HepG2 (cell line): ENCODE measurements at regions not wholly inside any gene's neighbourhood (a gene's known extent, or its start where the extent isn't known, plus 50 kb on each side); places are given as distances from the start of the nearest gene placed in this dataset.

Source experiments
- ATAC-seq: fragments of 200-7000 bp; cut with Tn5 transposase; 3 replicates; pipeline ENCODE4 v1.9.1; 2020; ENCODE audit warnings: mild to moderate bottlenecking, moderate library complexity
- BruUV-seq: library from RNA; stranded (reverse); fragments of 400-500 nt; replicated peaks from 2 replicates; lab custom pipeline; 2021; lab: Mats Ljungman, UMichigan
- CTCF ChIA-PET: fragments of 300-600 bp; formaldehyde crosslinking; extraction: SDS; loops from one replicate; lab custom pipeline; 2021; ENCODE audit warnings: low total read pairs, inconsistent platforms, low intra/inter-chr PET ratio; lab: Yijun Ruan, JAX
- POLR2A ChIA-PET: fragments of 350-600 bp; sonication (Branson Sonifier 250); formaldehyde crosslinking; loops from one replicate; lab custom pipeline; 2020; ENCODE audit warnings: antibody characterized with exemption, inconsistent platforms; lab: Yijun Ruan, JAX
- DNase-seq: peaks from one replicate; pipeline ENCODE4 v3.0.0-alpha.2; 2015; ENCODE audit warnings: low spot score
- FAIRE-seq: peaks from 3 replicates; lab custom pipeline; 2011; peaks lifted over from hg19 to GRCh38; lab: Jason Lieb, UNC
- H2AFZ ChIP-seq: one replicate; pipeline ENCODE4 v1.6.1; 2011; ENCODE audit warnings: low read length, inconsistent platforms
- H3K27ac ChIP-seq: fragments of 300-600 bp; 3 replicates; pipeline ENCODE4 v1.8.0; 2011; ENCODE audit warnings: mixed run types, mild to moderate bottlenecking, mixed read lengths, low read length, inconsistent platforms; ENCODE audit not compliant: insufficient read depth; ENCODE audit errors: extremely low read length
- H3K27me3 ChIP-seq, 2 experiments: fragments of 200-600 bp in 1 of 2; 2 replicates in 1 of 2; 3 replicates in 1 of 2; pipeline versions ENCODE4 v1.6.0 to v1.8.0; 2011; ENCODE audit warnings: low read length in 2 of 2, mild to moderate bottlenecking in 2 of 2, moderate library complexity in 2 of 2, inconsistent platforms in 1 of 2; ENCODE audit not compliant: insufficient read depth in 2 of 2, control insufficient read depth in 1 of 2
- H3K36me3 ChIP-seq, 2 experiments: fragments of 200-600 bp in 1 of 2; replicated peaks in 1 of 2; 2 replicates in 1 of 2; 3 replicates in 1 of 2; pipeline versions ENCODE4 v1.5.1 to v1.8.0; 2011; ENCODE audit warnings: low read length in 2 of 2, inconsistent platforms in 1 of 2; ENCODE audit not compliant: insufficient read depth in 2 of 2, control insufficient read depth in 1 of 2
- H3K4me1 ChIP-seq: 2 replicates; pipeline ENCODE4 v1.5.1; 2012; ENCODE audit warnings: low read length, inconsistent platforms; ENCODE audit not compliant: insufficient read depth
- H3K4me2 ChIP-seq: 2 replicates; pipeline ENCODE4 v1.6.0; 2011; ENCODE audit warnings: low read depth, low read length, inconsistent platforms
- H3K4me3 ChIP-seq, 3 experiments: fragments of 200-600 bp in 1 of 3; sonication (generic), shearing (Covaris generic) in 1 of 3; replicated peaks in 1 of 3; 2 replicates each; pipeline ENCODE4 v1.5.1; 2011 to 2016; ENCODE audit warnings: low read length in 3 of 3, inconsistent platforms in 2 of 3, low read depth in 2 of 3, mild to moderate bottlenecking in 2 of 3, control low read depth in 1 of 3, mixed read lengths in 1 of 3; ENCODE audit not compliant: insufficient read depth in 1 of 3
- H3K79me2 ChIP-seq: one replicate; pipeline ENCODE4 v1.6.1; 2011; ENCODE audit warnings: low read length, inconsistent platforms; ENCODE audit not compliant: insufficient read depth
- H3K9ac ChIP-seq: 2 replicates; pipeline ENCODE4 v1.6.0; 2011; ENCODE audit warnings: mild to moderate bottlenecking, low read depth, low read length, inconsistent platforms; ENCODE audit not compliant: insufficient read depth
- H3K9me3 ChIP-seq: 2 replicates; pipeline ENCODE4 v1.5.1; 2012; ENCODE audit warnings: mild to moderate bottlenecking, low read length
- H4K20me1 ChIP-seq: 2 replicates; pipeline ENCODE4 v1.6.0; 2011; ENCODE audit warnings: inconsistent platforms, mild to moderate bottlenecking, low read length, moderate library complexity; ENCODE audit not compliant: insufficient read depth
- ATF7 ChIP-seq, 2 experiments: fragments of 450-650 bp in 1 of 2; sonication (generic) in 1 of 2; formaldehyde crosslinking in 1 of 2; IDR thresholded peaks; 2 replicates each; pipeline versions ENCODE4 v1.4.0 to v1.6.1; 2016 to 2020; ENCODE audit warnings: antibody characterized with exemption in 1 of 2, mild to moderate bottlenecking in 1 of 2, missing genetic modification reagents in 1 of 2
- CEBPB ChIP-seq: IDR thresholded peaks from 2 replicates; pipeline ENCODE4 v1.6.1; 2011; ENCODE audit warnings: low read depth, low read length, improper control_type of control experiment, borderline replicate concordance
- CTCF ChIP-seq: sonication (generic); formaldehyde crosslinking; IDR thresholded peaks from 2 replicates; pipeline ENCODE4 v1.5.0; 2020; ENCODE audit warnings: mild to moderate bottlenecking, missing genetic modification reagents, moderate library complexity
- HDAC1 ChIP-seq: sonication (generic); formaldehyde crosslinking; IDR thresholded peaks from 2 replicates; pipeline ENCODE4 v1.5.1; 2020; ENCODE audit warnings: mild to moderate bottlenecking, missing genetic modification reagents
- REST ChIP-seq, 2 experiments: IDR thresholded peaks; 2 replicates each; pipeline ENCODE4 v1.6.1; 2011 to 2012; ENCODE audit warnings: low read length in 2 of 2, borderline replicate concordance in 1 of 2, low read depth in 1 of 2, mild to moderate bottlenecking in 1 of 2, moderate library complexity in 1 of 2
- SMARCE1 ChIP-seq: fragments of 450-650 bp; IDR thresholded peaks from 2 replicates; pipeline ENCODE4 v1.6.1; 2017; ENCODE audit warnings: borderline replicate concordance
- ZNF326 ChIP-seq: sonication (generic); formaldehyde crosslinking; IDR thresholded peaks from 2 replicates; pipeline ENCODE4 v1.4.0; 2020; ENCODE audit warnings: missing genetic modification reagents, borderline replicate concordance
- ZNF337 ChIP-seq: sonication (generic); formaldehyde crosslinking; IDR thresholded peaks from 2 replicates; pipeline ENCODE4 v1.5.1; 2020; ENCODE audit warnings: missing genetic modification reagents, low read depth, mild to moderate bottlenecking, borderline replicate concordance
- ZNF343 ChIP-seq: sonication (generic); formaldehyde crosslinking; IDR thresholded peaks from 2 replicates; pipeline ENCODE4 v1.4.0; 2020; ENCODE audit warnings: mild to moderate bottlenecking, missing genetic modification reagents
- ZNF775 ChIP-seq: sonication (generic); formaldehyde crosslinking; IDR thresholded peaks from 2 replicates; pipeline ENCODE4 v1.4.0; 2020; ENCODE audit warnings: missing genetic modification reagents, mild to moderate bottlenecking, moderate library complexity, borderline replicate concordance
- ZUFSP ChIP-seq: sonication (generic); formaldehyde crosslinking; IDR thresholded peaks from 2 replicates; pipeline ENCODE4 v1.9.0; 2021; ENCODE audit warnings: missing genetic modification reagents, mild to moderate bottlenecking, borderline replicate concordance
- WGBS: methylation state at CpG from one replicate; pipeline ENCODE4 v1.1.6; 2017; ENCODE audit warnings: low lambda C conversion rate; 5-methylcytosine and 5-hydroxymethylcytosine counted together
- in situ Hi-C: cut with HindIII; loops from 2 replicates; pipeline ENCODE4 v1.10.0; 2017; ENCODE audit warnings: low pct_unique_long_range_greater_than_20kb; ENCODE audit not compliant: extremely low pct_ligation_motif_present
- intact Hi-C: fragments of 100-400 bp; cut with micrococcal nuclease; formaldehyde crosslinking; loops from one replicate; pipeline ENCODE4 v1.10.0; 2022; ENCODE audit not compliant: unreplicated experiment

GRCh38 chr3:182696916-182697315 is 96.4 kb upstream of the ATP11B start (continued):
- no peak for TF ChIP-seq ZNF326 (CRISPR knock-in tag)

GRCh38 chr3:182697345-182697919 is 95.9 kb upstream of the ATP11B start:
- Histone ChIP-seq H3K4me3 (no peak overlapping the region), H3K9me3 (no peaks in the 10 kb centered on the region), H4K20me1 (no peaks in the 10 kb centered on the region), H2AFZ (no peak overlapping the region), H3K36me3 (no peaks in the 10 kb centered on the region), H3K27ac (no peak overlapping the region), H3K9ac (no peak overlapping the region), H3K79me2 (no peaks in the 10 kb centered on the region), H3K4me1 (0 out of 2 replicates have a peak, but pooled peaks cover 5% of the 10 kb centered on the region), H3K27me3 (no peaks in the 10 kb centered on the region), H3K4me2 (no peak overlapping the region)
- no peak for DNase-seq
- BruUV-seq = no TSS peak
- no peak for FAIRE-seq
- in situ Hi-C loops = no loop called here
- CTCF ChIA-PET = no interaction called here
- peak; percentile 66 for ATAC-seq
- WGBS = 9% methylated on average over 10 of the region's 12 CpGs
- intact Hi-C loops = no loop called here
- POLR2A ChIA-PET = no interaction called here
- TF ChIP-seq SMARCE1 (no peak), ATF7 (IDR thresholded peaks at IDR 0.05) (no peak), ATF7 (CRISPR knock-in tag; IDR thresholded peaks at IDR 0.05) (no peak), ZUFSP (CRISPR knock-in tag) (no peak), CEBPB (no peak), REST (IDR thresholded peaks at IDR 0.05; ENCODE audit: borderline replicate concordance in 1 of 2, low read depth in 1 of 2, low read length in 2 of 2) (no peak), HDAC1 (0 out of 2 replicates have a peak, but pooled peaks have one; percentile 25), ZNF337 (no peak), CTCF (no peak), ZNF775 (CRISPR knock-in tag) (no peak), ZNF343 (CRISPR knock-in tag) (no peak)
